Cardiac fibroblast (primary cell): ENCODE measurements at regions not wholly inside any gene's neighbourhood (a gene's known extent, or its start where the extent isn't known, plus 50 kb on each side); places are given as distances from the start of the nearest gene placed in this dataset.

Experiments
- DNase-seq, 2 donors: peaks; one replicate each; pipeline versions ENCODE4 v3.0.0 to v3.0.0-alpha.2; 2010; ENCODE audit warnings: low read depth in 2 of 2
- H3K4me3 ChIP-seq, 2 donors: replicated peaks in 1 of 2; 1 replicate in 1 of 2; 2 replicates in 1 of 2; pipeline ENCODE4 v1.5.1; 2011; ENCODE audit warnings: low read depth in 2 of 2, low read length in 2 of 2, mild to moderate bottlenecking in 2 of 2, moderate library complexity in 1 of 2
- CTCF ChIP-seq: IDR thresholded peaks from one replicate; pipeline ENCODE4 v1.5.1; 2011; ENCODE audit warnings: low read depth, mild to moderate bottlenecking, low read length, inconsistent platforms

DNA sequence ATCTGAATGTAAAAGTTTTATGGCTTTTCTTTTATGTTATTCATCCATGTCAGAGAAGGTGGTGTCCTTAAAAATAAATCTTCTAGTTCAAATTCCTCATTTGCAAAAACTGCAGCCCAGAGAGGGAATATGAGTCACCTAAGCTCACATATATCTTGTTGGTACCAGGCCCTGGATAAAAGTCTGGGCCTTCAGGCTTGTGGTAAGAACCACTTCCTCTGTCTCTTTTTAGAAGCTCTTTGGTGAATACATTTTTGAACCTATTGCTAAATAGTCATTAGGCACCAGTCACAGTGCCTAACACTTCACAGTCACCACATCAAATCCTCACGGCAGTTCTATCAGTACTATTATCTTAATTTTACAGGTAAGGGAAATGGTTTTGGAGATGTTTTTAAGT, 199.2 kb downstream of the KCNS3 start:
- DNase-seq = peak; percentile 38 to 50
- no peak for TF ChIP-seq CTCF
- H3K4me3 ChIP-seq = no peak overlapping the region

- no peak for DNase-seq
- no peak overlapping the region for H3K4me3 ChIP-seq
- TF ChIP-seq CTCF = no peak
Observed at GRCh38 chr2:18077231-18077630, 198.8 kb downstream of the KCNS3 start.

DNA sequence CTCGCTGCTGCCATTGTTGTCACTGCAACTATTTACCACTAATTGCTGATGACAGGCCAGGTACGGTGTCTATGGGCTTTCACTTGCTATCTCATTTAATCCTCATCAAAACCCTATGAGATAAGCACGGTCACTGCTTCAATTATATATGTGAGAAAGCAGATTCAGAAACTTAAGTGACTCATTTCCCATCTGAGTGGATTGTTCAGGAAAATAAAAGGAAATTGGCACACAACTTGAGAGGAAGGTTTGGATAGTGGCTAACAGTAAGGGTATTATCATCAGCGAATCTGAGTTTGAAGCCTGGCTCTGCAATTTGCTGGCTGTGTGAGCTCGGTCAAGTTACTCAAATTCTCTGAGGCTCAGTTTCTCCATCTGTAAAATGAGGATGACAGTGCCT, 196.0 kb downstream of the KCNS3 start:
- no peak for TF ChIP-seq CTCF
- no peak for DNase-seq
- H3K4me3 ChIP-seq = no peak overlapping the region

GRCh38 chr2:18073601-18074000, 195.1 kb downstream of the KCNS3 start:
- H3K4me3 ChIP-seq = no peak overlapping the region
- DNase-seq = no peak
- no peak for TF ChIP-seq CTCF

- TF ChIP-seq CTCF = no peak
- no peak for DNase-seq
- no peak overlapping the region for H3K4me3 ChIP-seq
Observed at GRCh38 chr2:18067588-18068384, 189.3 kb downstream of the KCNS3 start.

DNA sequence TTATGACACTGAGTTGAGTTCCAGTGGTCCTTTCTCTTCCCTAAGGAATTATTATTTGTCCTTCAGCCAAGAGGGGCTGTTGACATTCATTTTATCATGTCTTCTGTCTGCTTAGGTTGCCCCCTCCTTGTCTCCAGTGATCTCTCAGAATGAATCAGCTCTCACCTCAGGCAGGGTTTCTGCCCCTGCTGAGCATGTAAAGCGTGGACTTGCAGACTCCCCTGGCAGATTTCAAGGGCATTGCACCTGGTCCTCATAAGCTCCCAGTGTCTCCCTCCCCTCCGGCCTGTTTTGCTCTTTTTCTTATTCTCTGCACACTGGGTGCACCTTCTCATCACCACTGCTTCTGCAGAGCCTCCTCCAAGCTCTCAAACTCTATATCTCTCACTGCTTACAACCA, 188.4 kb downstream of the KCNS3 start:
- no peak overlapping the region for H3K4me3 ChIP-seq
- no peak for DNase-seq
- no peak for TF ChIP-seq CTCF

DNA sequence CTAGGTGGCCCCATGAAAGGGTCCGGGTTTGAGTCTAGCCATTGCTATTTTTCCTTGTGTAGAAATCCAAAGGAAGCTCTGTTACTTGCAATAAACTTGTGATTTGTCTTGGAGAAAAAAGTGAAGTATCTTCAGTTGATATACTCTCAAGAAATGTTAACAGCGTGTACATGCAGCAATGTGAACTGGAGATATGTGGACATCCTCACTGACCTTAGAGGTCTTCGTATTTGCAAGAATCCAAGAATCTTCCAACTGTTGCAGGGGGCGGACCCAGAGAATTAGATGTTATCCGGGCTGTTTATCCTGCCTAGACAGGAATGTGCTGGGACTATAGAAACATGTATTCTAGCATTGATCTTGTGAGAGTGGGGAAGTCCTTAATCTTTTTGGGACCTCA, 187.6 kb downstream of the KCNS3 start:
- DNase-seq = no peak
- no peak overlapping the region for H3K4me3 ChIP-seq
- no peak for TF ChIP-seq CTCF
